ENCODE measurements at regions not wholly inside any gene's neighbourhood (a gene's known extent, or its start where the extent isn't known, plus 50 kb on each side); places are given as distances from the start of the nearest gene placed in this dataset.
"Not testable (repeated sequence)": the region's sequence is repeated elsewhere in the genome, so short reads cannot be mapped to it uniquely, and the experiment has no call there.

DNA sequence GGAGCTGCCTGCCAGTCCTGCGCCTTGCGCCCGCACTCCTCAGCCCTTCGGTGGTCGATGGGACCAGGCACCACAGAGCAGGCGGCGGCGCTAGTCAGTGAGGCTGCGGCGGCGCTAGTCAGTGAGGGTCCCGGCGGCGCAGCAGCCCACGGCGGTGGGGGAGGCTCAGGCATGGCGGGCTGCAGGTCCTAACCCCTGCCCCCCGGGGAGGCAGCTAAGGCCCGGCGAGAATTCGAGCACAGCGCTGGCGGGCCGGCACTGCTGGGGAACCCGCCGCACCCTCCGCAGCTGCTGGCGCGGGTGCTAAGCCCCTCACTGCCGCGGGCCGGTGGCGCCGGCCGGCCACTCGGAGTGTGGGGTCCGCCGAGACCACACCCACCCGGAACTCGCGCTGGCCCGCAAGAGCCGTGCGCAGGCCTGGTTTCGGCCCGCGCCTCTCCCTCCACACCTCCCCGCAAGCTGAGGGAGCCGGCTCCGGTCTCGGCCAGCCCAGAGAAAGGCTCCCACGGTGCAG is 867.4 kb downstream of the DSC3 start:
- DNase-seq (ENCODE audit: low spot score) = no peak

DNA sequence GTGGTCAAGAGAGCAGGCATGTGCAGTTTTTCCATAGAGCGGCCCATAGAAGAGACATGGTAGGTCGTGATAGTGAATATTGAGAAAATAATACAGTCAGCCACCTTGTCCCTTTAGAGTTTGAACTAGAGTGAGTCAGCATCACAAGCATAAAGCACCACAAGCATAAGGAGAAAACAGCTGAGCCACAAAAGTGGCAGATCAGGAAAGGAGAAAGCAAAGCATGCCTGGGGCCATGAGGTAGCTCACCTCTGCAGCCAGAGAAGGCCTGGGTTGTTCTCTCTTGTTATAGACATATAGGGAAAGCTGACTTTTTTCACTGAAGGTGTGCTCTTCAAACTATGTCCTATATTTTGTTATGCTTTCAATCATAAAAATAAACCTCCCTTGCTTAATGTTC is 879.0 kb downstream of the DSC3 start:
- no peak for DNase-seq (ENCODE audit: low spot score)

DNA sequence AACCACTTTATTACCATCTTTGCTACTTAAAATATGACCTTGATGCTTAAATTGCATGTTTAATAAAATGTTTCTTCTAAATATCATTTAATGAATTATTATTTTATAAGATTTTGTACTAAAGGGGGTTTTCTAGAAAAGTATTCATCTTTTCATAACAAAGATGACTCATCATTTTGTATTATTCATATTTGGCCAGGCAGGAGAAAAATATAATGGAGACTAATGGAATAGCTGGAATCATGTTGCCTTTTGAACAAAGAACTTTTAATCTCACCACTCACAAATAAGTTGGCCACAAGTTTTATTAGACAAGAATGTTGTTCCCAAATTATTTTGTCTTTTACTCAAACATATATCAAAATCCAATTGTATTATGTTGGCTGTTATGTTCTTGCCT is 882.4 kb downstream of the DSC3 start:
- DNase-seq (ENCODE audit: low spot score) = no peak

DNA sequence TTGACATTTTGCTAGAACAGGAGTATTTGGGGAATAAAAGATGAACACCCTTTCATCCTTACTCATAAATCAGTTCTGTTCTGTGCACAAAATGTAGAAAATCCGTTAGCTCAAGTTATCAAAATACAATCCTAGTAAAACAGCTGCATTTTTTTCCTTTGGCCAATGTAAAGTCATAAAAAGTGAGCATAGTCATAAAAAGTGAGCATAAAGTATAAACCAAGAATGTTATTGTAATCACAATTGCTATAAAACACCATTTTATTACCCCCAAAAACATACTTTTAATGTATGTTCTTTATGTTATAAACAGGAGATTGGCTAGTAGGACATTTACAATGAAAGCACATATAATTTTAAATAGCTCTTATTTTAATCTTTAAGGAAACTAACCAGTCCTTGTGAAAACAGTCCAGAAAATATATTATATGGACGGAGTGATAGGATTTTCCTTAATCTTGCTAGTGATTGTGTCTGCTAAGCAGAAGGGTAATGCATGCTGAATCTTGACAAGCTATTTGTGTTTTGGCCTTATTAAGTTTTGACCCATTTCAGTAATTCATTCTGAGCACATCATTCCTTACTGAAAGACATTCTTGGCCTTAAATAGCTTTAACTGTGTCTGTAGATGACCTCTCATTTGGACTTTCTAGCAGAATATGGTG is 891.8 kb downstream of the DSC3 start:
- no peak for DNase-seq (ENCODE audit: low spot score)

DNA sequence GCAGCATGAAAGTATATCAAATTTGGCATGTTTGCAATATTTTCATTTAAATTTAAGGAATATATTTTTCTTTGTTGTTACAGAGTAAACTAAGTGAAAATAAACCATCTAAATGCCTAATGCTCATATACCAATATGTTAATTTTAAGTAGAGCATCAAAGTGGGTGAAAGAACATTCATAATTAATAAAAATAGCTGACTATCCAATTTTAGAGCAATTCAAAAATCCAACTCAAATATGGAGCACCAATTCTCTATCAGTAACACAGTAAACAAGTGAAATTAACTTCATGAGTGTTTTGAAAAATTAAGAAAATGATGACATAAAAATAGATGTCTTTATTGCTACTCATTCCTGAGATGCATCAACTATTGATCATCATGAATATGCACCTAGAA is 893.0 kb downstream of the DSC3 start:
- DNase-seq (ENCODE audit: low spot score) = no peak

DNA sequence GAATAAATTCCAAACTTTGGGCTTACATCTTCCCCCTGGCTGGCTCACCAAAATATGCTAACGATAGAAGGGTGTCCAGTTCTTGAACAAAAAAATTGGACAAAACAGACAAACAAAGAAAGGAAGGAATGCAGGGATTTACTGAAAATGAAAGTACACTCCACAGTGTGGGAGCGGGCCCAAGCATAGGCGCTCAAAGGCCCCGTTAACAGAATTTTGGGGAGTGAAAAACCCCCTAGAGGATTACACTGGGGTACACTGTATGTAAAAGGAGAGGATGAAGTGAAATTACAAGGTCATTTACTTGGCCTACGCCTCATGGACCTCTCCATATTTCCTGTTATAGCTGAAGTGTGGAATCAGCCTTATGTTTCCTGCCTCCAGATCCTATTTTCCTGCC is 899.7 kb downstream of the DSC3 start:
- DNase-seq (ENCODE audit: low spot score) = no peak

DNA sequence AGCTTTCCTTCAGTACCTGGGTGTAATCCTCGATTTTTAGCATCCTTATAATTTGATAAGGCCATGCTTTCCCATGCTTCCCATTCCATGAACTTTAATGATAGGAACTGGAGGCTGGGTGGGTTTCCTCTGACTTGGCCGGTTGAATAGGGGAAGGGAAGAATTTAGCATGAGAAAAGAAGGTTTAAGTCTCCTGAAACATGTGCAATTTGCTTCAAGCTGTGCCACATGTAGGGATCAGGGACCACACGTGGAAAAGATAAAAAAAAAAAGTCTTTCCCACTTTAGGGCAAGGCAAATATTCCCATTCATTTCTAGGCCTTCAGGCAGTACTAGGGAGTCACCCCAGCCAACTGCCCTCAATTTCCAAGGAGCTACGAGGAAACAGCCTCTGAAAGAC is 900.3 kb downstream of the DSC3 start:
- DNase-seq (ENCODE audit: low spot score) = no peak

DNA sequence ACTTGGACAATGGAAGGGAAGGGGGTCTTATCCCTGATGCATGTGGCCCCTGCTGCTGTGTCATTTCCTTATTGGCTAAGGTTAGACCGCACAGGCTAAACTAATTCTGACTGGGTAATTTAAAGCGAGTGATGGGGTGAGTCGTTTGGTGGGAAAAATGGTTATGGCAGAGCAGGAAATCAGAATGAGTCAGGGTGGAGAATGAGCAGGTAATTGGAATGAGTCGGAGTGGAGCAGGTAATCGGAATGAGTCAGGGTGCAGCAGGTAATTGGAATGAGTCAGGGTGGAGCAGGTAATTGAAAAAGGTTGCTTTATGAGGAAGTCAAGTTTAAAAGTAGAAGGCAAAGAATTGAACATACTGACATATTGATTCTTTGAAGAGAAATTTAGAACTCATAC is 901.0 kb downstream of the DSC3 start:
- DNase-seq (ENCODE audit: low spot score) = not testable (repeated sequence)

DNA sequence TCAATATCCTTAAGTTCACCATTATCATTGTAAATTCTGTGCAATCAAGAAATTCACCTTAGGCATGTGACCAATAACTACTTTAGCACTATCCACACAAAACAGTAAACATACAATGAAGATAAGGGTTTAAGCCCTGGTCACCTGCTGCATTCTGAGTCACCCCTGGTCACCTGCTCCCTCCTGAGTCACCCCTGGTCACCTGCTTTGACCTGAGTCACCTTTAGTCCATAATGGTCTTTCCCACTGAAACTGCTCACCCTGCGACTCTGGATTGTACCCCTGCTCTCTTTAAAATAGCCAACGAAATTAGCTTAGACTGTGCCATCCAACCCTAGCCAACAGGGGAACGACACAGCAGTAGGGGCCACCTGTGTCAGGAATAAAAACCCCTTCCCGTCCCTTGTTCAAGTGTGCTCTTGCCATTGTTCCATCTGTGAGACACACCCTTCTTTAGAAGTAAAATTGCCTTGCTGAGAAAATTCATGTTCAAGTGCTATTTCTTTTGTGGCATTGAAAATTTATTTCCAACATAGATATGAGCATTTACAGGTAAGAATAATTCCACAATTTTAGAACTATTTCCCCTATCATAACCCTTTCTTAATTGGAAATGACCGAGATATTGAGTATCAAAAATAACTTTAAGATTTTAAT is 902.8 kb downstream of the DSC3 start:
- no peak for DNase-seq (ENCODE audit: low spot score)

DNA sequence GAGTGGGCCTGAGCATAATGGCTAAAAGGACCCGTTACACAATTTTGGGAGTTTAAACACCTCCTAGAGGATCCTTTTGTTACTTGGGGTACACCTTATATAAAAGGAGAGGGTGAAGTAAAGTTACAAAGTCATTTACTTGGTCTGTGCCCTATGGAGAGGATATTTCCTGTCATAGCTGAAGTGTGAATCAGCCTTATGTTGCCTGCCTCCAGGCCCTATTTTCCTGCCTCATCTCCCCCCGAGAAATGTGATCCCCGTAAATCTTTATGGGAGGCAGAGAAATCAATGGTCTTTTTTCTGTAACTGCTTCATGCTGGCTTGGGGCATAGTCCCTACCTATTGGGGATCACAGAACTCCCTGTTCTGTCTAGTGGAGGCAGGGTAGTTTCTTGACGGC is 906.6 kb downstream of the DSC3 start:
- DNase-seq (ENCODE audit: low spot score) = no peak

DNA sequence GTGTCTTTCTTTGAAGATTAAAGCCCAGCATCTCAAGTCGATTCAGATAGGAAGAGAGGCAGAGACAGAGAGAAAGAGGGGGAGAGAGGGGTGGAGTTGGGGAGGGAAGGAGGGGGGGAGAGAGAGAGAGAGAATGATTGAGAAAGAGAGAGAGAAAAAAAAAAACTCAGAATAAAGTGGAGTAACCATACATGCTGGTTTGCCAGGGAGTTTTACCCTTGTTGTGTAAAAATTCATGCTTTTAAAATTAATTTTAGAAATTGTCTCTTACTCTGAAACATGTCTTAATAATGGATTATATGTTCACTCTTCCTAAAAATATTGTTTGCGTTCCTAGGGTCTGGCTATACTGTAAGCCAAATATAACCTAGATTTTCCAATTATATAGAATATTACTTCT is 908.5 kb downstream of the DSC3 start:
- DNase-seq (ENCODE audit: low spot score) = no peak

DNA sequence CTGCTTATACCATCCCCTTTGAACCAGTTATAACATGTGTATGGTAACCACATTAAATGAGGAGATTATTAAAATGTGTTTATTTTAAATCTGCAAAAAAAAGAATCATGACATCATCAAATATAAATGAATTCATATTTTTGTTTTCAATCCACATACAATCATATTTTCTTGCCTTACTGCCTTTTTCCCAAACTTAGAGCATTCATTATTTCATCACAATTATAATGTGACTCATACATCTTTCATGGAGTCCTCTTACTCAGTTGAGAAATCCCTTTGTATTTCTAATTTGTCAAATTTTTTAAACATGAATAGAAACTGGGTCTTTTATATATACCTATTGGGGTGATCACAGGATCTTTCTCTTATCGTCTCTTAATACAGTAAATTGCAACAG is 909.6 kb downstream of the DSC3 start:
- no peak for DNase-seq (ENCODE audit: low spot score)

DNA sequence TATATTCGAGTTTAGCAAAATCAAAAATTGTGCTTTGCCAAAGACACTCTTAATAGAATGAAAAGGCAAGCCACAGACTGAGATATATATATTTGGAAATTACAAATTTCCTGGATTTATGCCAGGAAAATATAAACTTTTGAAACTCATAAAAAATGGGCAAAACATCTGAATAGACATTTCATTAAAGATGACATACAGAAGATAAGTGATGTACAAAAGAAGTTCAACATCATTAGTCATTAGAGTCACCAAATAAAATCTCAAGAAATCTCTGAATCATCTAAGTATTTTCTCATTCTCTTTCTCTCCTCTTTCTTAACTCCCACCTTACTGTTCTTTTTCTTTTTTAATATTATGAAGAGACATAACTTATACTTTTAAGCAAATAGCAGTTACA is 921.1 kb downstream of the DSC3 start:
- DNase-seq (ENCODE audit: low spot score) = no peak

DNA sequence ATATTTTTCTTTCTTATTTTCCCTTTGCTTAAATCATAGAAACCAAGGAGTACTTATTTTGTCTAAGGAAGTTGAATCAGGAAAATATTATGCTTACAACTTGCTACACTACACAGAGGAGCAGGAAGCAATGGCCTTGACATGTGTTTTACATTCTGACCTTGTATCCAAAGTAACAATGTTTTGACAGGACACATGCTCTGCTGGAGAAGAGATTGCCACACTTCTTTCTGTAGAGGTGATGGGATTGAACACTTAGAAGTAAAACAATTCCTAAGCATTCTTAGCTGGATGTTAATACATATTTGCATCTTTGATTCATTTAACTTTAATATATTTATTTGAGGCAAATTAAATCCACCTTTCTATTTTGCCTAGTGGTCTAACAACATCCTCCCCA is 929.1 kb downstream of the DSC3 start:
- DNase-seq (ENCODE audit: low spot score) = no peak

DNA sequence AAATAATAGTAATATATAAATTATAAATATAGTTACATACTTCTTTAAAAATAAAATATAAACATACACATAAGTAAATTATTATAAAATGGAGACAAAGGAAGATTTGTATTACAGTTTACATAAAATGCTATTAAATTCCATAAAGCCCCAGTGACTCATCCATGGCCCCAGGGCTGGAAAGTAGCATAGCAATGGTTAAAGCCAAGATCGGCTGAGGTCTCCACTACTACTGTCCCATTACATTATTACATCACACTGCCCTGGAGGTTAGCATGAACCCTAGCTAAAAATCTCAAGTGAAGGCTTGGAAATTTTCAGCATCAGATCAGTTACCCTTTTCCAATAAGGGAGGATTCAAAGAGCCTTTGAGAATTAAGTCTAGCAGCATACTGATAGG is 936.2 kb downstream of the DSC3 start:
- DNase-seq (ENCODE audit: low spot score) = no peak

DNA sequence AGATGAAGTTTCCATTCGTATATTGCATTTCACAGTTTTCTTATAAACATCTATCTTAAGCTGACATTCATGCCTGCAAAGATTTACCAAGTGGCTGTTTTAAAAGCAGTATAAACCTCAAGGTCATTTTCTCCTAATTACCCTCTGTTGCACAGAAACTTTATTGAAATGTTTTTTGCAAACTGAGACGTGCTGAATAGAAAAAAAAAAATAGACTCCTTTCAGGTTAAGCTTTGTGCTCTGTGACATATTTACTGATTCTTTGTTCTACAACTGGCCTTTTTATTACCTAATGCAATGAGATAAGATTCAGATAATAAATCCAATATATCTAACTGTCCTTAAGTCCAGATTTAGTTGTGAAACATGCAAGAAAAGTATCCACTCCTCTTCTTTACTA is 938.7 kb downstream of the DSC3 start:
- no peak for DNase-seq (ENCODE audit: low spot score)

DNA sequence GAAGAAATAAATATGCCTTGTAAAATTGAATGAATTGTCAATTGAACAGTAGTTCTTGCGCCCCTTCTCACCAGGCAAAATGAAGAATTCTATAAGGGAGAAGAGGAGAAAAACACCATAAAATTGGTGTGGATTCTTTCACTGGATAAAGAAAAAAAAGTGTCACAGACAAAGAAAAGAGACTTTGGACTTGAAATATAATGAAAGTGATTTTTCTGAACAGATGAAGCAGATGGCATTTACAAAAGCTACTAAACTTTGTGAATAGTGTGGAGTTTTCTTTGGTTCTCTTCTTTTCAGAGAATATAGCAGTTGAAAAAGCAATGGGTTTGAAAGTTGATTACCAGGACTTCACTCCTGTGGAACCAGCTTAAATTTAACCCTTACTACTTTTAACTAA is 945.7 kb downstream of the DSC3 start:
- DNase-seq (ENCODE audit: low spot score) = no peak

DNA sequence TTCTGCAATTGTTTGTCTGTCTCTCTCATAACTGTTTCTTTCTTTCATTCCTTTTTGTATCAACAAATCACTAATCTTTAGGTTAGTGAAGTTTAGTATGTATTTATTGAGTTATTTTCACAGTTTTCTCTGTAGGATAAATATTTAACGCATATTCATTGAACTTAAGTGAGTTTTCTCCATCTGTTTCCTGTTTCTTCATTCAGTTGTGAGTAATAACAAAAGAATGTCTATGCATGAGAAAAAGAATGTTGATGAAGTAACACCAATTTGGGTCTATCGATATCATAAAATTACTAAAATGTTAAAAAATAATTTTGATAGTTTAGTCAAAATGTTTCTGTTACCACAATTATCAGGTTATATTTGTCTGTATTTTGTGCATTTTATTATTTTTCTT is 948.0 kb downstream of the DSC3 start:
- DNase-seq (ENCODE audit: low spot score) = no peak

DNA sequence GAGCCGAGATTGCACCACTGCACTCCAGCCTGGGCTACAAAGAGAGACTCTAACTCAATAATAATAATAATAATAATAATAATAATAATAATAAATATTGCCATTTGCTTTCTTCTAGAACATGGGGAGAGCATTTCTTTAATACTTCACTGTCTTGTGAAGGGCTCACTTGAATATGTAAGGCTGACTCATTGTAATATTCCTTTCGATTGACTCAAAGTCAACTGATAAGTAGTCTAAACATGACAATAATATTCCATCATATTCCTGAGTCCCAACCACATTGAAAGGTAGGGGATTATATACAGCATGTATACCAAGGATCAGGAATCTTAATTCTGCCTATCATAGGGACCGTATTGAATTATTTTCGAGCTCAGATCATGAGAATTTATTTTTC is 949.2 kb downstream of the DSC3 start:
- DNase-seq (ENCODE audit: low spot score) = no peak

DNA sequence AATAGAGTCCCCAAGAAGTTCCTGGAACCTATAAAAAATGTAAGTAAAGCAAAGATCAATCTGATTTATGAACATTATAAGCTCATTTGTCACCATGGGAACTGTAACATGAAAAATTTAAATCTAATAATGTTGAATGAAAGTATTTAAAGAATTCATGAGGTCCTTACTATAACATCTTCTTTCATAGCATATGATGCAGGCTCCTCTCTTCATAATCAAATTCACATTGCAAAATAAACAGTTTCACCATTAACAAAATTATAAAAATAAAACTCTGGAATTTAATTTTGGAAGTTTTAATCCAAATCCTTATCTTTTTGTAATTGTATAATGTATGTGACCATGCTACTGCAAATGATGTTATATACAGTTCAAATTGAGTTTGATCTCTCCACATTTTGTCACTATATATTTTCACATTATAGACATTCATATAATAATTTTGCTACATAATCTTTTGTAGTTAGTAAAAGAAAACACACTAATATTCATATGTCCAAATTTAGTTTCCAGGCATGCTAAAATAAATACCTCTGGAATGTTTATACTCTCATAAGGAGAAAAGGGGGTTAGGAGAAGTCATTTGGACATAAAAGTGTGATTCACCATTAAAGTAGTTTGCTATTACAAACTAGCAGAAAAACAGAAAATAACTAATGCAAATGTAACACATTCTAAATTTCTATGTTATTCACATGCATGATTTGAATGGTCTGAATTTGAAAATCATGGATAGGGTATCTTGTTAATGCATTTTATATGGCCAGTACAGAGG is 954.1 kb downstream of the DSC3 start:
- no peak for DNase-seq (ENCODE audit: low spot score)

DNA sequence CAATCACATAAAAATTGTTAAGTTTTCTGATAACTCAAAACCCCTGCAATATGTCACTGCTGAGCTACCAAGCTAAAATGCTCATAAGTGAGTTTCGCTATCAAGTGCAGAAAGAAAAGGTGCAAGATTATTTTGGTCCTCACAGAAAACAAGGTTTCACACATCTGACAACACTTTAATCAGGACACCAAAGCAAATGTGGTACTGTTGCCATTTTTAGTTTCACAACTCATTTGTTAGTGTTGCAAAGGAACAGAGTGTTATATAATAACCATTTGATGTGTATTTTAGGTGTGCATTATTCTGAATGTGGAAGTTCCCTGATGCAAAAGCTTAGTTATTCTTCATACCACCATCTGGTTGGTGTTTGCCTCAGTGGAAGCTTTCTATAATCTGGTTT is 956.2 kb downstream of the DSC3 start:
- DNase-seq (ENCODE audit: low spot score) = no peak

DNA sequence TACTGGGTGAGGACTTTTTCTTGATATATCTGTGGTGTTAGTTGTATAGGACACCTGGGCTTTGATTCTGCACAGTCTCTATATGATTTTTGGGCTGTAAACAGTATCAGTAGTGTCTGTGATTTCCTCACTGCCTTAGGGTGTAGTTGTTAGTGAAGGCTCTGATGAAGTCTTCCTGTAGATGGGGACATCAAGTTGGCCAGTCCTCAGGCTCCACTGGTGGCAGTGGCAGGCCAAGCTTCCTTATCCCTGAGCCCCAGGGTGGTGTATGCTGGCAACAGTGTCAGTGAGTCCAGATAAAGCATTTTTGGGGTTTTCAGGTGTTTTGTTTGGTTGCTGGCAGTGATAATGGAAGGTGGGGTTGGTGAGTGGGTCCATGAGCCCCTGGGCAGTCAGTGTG is 961.4 kb downstream of the DSC3 start:
- DNase-seq (ENCODE audit: low spot score) = no peak

All from AG20443 (cell line).